HL-60 (cell line): ENCODE measurements at regions not wholly inside any gene's neighbourhood (a gene's known extent, or its start where the extent isn't known, plus 50 kb on each side); places are given as distances from the start of the nearest gene placed in this dataset.

Experiments used
- DNase-seq, 2 experiments: peaks; one replicate each; pipeline ENCODE4 v3.0.0-alpha.2; 2010 to 2020; ENCODE audit warnings: low read depth in 1 of 2, low spot score in 1 of 2
- H3K27ac ChIP-seq: fragments of 250-450 bp; sonication (Bioruptor Pico); replicated peaks from 2 replicates; pipeline ENCODE4 v1.5.1; 2020; ENCODE audit warnings: mild to moderate bottlenecking, moderate library complexity
- H3K27me3 ChIP-seq: fragments of 250-450 bp; sonication (Bioruptor Pico); 2 replicates; pipeline ENCODE4 v1.5.1; 2021; ENCODE audit warnings: mild to moderate bottlenecking, moderate library complexity; ENCODE audit not compliant: insufficient read depth, poor library complexity, severe bottlenecking
- H3K4me3 ChIP-seq: replicated peaks from 2 replicates; pipeline ENCODE4 v1.5.1; 2011; ENCODE audit warnings: mild to moderate bottlenecking, control low read depth, low read length; ENCODE audit not compliant: insufficient read depth
- GABPA ChIP-seq: IDR thresholded peaks from 2 replicates; pipeline ENCODE4 v1.6.1; 2012; ENCODE audit warnings: low read depth
- POLR2AphosphoS5 ChIP-seq: IDR thresholded peaks from 2 replicates; pipeline ENCODE4 v1.6.1; 2012; ENCODE audit warnings: low read depth
- REST ChIP-seq: IDR thresholded peaks from 2 replicates; pipeline ENCODE4 v1.6.1; 2012; ENCODE audit warnings: low read depth; ENCODE audit not compliant: insufficient replicate concordance
- SPI1 ChIP-seq: IDR thresholded peaks from 2 replicates; pipeline ENCODE4 v1.6.1; 2012; ENCODE audit warnings: low read depth, mild to moderate bottlenecking, borderline replicate concordance
- TF ChIP-seq, protein P1 (sequence below): IDR thresholded peaks from one replicate; pipeline ENCODE4 v1.5.1; 2011; ENCODE audit warnings: low read length, control low read depth, inconsistent platforms; ENCODE audit not compliant: insufficient read depth

DNA sequence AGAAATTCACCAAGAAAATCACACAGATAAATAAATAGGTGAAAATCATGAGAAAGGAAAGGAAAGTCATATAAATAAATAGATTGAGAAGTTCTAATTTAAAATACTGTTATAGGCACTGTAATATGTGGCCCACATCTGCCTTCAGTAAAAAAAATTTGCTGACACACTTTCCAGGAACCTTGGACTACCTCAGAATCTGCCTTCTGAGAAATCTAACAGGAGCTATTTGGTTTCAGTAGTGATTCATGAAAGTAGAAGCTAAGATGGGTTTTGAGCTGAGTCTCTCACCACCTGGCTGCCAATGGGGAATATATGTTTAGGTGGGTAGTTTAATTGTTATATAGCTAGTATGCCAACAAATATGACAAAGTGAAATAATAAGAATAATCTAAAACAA is 810.0 kb downstream of the RAB28 start:
- no peaks in the 10 kb centered on the region for H3K27me3 ChIP-seq
- H3K27ac ChIP-seq: no peak overlapping the region
- H3K4me3 ChIP-seq: no peak overlapping the region
- DNase-seq: no peak
- TF ChIP-seq REST (no peak), SPI1 (no peak), GABPA (no peak), POLR2AphosphoS5 (no peak)
- TF ChIP-seq, protein P1, sequence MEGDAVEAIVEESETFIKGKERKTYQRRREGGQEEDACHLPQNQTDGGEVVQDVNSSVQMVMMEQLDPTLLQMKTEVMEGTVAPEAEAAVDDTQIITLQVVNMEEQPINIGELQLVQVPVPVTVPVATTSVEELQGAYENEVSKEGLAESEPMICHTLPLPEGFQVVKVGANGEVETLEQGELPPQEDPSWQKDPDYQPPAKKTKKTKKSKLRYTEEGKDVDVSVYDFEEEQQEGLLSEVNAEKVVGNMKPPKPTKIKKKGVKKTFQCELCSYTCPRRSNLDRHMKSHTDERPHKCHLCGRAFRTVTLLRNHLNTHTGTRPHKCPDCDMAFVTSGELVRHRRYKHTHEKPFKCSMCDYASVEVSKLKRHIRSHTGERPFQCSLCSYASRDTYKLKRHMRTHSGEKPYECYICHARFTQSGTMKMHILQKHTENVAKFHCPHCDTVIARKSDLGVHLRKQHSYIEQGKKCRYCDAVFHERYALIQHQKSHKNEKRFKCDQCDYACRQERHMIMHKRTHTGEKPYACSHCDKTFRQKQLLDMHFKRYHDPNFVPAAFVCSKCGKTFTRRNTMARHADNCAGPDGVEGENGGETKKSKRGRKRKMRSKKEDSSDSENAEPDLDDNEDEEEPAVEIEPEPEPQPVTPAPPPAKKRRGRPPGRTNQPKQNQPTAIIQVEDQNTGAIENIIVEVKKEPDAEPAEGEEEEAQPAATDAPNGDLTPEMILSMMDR: no peak

GRCh38 chr4:12672303-12672702 is 811.8 kb downstream of the RAB28 start:
- TF ChIP-seq POLR2AphosphoS5 (no peak), GABPA (no peak), SPI1 (no peak), REST (no peak)
- TF ChIP-seq, protein P1: no peak

DNA sequence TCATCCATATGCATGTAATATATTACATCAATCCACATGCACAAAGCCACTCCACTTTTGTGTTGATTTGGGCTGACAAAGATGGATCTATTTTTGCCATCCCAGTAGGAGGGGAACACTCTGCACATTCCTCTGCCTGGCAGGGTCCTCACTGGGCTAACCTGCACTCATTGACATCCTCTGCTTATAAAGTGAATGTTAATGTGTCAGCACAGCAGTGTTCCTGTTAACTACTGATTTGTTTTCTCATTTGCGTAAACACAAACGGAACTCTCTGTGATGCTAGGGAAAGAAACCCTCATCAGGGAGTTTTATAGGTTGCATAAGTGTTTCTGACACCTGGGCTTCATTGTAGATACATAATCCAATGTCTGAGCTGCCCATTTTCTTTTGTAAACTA is 826.0 kb downstream of the RAB28 start:
- Histone ChIP-seq H3K27me3 (no peaks in the 10 kb centered on the region), H3K4me3 (no peak overlapping the region), H3K27ac (no peak overlapping the region)
- DNase-seq: no peak
- no peak for TF ChIP-seq POLR2AphosphoS5
- TF ChIP-seq GABPA: no peak
- TF ChIP-seq, protein P1: no peak
- no peak for TF ChIP-seq REST
- TF ChIP-seq SPI1: no peak

More at GRCh38 chr4:12672303-12672702, 811.8 kb downstream of the RAB28 start:
- no peak overlapping the region for H3K4me3 ChIP-seq
- no peaks in the 10 kb centered on the region for H3K27me3 ChIP-seq
- no peak for DNase-seq
- H3K27ac ChIP-seq: no peak overlapping the region
